Fibroblast of villous mesenchyme (primary cell): ENCODE measurements at regions not wholly inside any gene's neighbourhood (a gene's known extent, or its start where the extent isn't known, plus 50 kb on each side); places are given as distances from the start of the nearest gene placed in this dataset.

Source experiments
- DNase-seq: peaks from one replicate; pipeline ENCODE4 v3.0.0-alpha.2; 2010; ENCODE audit warnings: low read depth
- H3K4me3 ChIP-seq: 2 replicates; pipeline ENCODE4 v1.5.1; 2011; ENCODE audit warnings: low read depth, mild to moderate bottlenecking, low read length
- TF ChIP-seq, protein P1 (sequence below): IDR thresholded peaks from 2 replicates; pipeline ENCODE4 v1.5.1; 2012; ENCODE audit warnings: low read depth, mild to moderate bottlenecking, low read length; ENCODE audit not compliant: insufficient read depth

DNA sequence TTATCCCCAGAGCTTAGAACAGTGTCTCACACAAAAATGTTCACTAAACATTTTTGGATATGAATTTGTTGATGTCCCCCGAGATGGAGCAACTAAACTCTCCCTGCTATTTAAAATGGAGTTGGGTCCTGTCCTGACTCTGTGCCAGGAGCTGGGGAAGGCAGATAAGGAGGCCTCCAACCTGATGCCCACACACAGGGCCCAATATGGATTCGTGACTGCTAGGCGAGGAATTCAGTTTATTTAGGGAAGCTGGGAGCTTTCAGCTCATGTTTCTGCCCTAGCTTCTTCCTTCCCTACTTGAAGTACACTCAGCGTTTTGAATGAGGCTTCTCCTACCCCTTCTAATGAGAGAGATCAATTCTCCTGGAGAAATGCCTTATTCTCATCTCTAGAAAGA, 373.0 kb upstream of the LARGE1 start:
- H3K4me3 ChIP-seq, result no peak overlapping the region
- no peak for DNase-seq
- TF ChIP-seq, protein P1, sequence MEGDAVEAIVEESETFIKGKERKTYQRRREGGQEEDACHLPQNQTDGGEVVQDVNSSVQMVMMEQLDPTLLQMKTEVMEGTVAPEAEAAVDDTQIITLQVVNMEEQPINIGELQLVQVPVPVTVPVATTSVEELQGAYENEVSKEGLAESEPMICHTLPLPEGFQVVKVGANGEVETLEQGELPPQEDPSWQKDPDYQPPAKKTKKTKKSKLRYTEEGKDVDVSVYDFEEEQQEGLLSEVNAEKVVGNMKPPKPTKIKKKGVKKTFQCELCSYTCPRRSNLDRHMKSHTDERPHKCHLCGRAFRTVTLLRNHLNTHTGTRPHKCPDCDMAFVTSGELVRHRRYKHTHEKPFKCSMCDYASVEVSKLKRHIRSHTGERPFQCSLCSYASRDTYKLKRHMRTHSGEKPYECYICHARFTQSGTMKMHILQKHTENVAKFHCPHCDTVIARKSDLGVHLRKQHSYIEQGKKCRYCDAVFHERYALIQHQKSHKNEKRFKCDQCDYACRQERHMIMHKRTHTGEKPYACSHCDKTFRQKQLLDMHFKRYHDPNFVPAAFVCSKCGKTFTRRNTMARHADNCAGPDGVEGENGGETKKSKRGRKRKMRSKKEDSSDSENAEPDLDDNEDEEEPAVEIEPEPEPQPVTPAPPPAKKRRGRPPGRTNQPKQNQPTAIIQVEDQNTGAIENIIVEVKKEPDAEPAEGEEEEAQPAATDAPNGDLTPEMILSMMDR, result no peak

DNA sequence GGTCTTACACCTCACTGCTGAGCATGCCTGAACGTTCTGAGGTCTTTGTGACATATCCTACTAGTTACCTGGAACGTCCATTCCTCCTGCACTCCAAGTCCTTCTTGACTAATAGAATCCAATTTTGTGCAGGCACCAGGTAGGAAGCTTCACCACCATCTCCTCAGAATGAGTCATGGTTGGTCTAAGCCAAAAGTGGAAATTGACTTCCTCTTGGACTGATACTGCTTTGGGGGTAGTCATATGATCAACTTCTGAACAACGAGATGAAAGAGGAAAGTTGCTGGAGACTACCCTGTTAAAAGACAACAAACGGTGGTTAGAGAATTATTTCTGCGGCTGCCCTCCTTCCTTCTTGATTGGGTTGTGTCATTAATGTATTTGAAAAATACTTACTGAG, 374.2 kb upstream of the LARGE1 start:
- TF ChIP-seq, protein P1, result no peak
- no peak for DNase-seq
- H3K4me3 ChIP-seq, result no peak overlapping the region

DNA sequence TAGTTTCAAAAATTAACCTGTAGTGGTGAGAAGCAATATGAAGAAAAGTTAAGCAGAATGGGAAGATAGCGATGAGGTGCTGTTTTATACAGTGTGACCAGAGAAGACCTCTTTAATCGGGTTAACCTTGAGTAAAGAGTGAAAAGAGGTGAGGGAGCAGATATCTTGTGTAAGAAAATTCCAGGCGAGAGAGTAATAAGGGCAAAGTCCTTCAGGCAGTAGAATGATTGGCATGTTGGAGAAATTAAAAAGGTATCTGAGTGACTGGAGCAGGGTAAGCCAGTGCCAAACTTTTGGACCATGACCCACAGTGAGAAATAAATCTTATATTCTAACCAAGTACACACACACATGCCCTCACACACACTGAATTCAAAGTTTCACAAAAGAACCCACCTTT, 374.7 kb upstream of the LARGE1 start:
- DNase-seq, result no peak
- TF ChIP-seq, protein P1, result no peak
- no peak overlapping the region for H3K4me3 ChIP-seq

DNA sequence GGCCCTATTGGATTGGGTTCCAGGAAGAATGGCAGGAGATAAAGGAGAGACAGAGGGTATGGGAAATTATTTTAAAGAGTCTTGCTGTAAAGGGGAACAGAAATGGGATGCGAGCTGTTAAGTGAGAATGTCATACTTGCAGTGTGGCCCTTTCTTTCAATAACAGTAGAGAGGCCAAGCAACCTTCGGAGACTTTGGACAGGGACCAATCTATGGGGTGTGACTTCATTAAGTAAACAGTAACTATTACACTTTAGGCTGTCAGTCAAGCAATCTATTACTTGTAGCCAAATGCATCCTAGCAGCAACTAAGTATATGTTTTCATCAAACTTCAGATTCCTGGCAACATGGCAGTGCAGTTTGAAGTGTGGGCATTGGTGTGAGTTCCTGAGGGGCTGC, 376.2 kb upstream of the LARGE1 start:
- H3K4me3 ChIP-seq, result no peak overlapping the region
- TF ChIP-seq, protein P1, result no peak
- no peak for DNase-seq

DNA sequence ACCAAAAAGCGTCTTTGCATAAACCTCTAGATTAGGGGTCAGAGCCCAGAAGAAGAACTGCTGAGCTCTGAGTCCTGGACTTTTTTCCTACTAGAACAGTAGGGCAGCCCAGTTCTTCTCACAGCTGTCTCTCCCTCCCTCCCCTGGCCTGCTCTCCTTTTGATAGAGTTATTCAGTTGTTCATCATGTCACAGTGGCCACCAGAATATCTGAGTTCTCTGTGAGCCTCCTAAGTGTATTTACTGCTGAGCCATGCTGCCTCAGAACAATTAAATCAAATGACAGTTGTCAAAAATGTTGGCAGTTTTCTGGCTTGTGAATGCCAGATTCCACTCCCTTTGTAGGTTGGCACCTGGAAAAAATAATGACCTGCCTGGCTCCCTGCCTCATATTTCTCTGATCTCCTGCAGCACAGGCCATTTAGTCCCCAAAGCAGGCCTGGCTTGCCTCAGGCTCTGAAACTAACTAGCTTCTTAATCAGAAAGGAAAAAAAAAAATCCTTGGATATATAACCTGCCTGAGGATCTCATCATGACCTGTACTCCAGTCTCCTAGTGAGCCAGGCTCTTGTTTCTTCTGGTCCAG, 377.4 kb upstream of the LARGE1 start:
- TF ChIP-seq, protein P1, result no peak
- no peak overlapping the region for H3K4me3 ChIP-seq
- no peak for DNase-seq

DNA sequence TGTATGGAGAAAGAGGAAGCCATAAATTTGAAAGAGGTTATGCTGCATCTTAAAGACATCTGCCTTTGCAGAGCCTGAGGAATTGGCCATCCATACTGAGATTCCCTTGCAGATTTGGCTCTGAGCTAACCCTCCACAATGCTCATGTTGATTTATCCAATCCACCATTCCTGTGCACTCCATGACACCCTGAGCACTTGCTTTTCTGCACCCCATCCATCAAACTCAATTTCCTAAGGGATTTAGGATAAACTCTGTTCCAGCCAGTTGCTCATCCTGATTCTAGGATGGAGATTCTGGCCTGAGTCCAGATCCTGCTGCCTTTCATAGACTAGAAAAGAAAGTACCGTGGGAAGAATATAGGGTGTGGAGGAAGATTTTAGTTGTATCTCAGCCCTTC, 379.2 kb upstream of the LARGE1 start:
- TF ChIP-seq, protein P1, result no peak
- H3K4me3 ChIP-seq, result no peak overlapping the region
- no peak for DNase-seq

DNA sequence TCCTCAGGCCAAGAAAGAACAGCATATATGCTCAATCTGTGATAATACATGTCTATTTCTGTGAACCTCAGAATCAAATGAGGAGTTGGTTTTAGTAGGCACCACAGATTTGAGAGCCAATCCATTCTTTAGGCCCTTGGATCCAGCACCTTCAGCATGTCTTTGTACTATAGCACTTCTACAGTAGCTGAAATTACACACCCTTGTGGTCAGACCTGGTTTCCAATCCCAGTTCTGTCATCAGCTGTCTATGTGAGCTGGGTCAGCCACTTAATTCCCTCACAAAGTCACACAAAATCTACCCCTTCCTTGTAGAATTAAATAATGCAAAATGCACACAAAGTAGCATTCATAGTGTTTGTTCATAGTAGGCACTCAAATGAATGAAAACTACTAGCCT, 381.3 kb upstream of the LARGE1 start:
- no peak for DNase-seq
- H3K4me3 ChIP-seq, result no peak overlapping the region
- TF ChIP-seq, protein P1, result no peak
